GM12874 (cell line): ENCODE measurements at regions not wholly inside any gene's neighbourhood (a gene's known extent, or its start where the extent isn't known, plus 50 kb on each side); places are given as distances from the start of the nearest gene placed in this dataset.

Experiments used
- TF ChIP-seq, protein P1 (sequence below): IDR thresholded peaks from 2 replicates; pipeline ENCODE4 v1.5.1; 2011; ENCODE audit warnings: low read depth, mild to moderate bottlenecking, control low read depth, low read length, moderate library complexity; ENCODE audit not compliant: insufficient read depth

DNA sequence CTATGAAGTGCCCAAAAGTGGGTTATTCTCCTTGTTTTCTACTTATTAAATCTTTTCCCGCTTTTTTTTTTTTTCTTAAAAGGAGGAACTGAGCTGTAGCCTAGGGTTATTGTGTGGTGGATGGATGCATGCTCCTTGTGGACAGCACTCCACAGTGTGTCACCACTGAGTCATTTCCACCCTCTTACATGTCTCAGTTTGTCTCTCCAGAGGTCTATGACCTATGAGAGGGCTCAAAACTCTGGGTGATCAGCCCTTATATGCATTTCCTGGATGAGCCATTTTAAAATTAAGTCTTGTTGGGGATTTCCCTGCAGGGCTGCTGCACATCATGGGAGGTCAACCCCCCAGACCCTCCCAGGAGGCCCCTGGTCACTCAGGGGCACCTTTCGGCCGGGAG is 102.2 kb upstream of the MOCS2 start:
- TF ChIP-seq, protein P1, sequence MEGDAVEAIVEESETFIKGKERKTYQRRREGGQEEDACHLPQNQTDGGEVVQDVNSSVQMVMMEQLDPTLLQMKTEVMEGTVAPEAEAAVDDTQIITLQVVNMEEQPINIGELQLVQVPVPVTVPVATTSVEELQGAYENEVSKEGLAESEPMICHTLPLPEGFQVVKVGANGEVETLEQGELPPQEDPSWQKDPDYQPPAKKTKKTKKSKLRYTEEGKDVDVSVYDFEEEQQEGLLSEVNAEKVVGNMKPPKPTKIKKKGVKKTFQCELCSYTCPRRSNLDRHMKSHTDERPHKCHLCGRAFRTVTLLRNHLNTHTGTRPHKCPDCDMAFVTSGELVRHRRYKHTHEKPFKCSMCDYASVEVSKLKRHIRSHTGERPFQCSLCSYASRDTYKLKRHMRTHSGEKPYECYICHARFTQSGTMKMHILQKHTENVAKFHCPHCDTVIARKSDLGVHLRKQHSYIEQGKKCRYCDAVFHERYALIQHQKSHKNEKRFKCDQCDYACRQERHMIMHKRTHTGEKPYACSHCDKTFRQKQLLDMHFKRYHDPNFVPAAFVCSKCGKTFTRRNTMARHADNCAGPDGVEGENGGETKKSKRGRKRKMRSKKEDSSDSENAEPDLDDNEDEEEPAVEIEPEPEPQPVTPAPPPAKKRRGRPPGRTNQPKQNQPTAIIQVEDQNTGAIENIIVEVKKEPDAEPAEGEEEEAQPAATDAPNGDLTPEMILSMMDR, result no peak

GRCh38 chr5:53219174-53219573 is 109.6 kb upstream of the MOCS2 start:
- TF ChIP-seq, protein P1, result no peak

- TF ChIP-seq, protein P1, result no peak
Measured at GRCh38 chr5:53219610-53220009, 110.1 kb upstream of the MOCS2 start.

GRCh38 chr5:53233645-53234405 is 124.3 kb upstream of the MOCS2 start:
- TF ChIP-seq, protein P1, result no peak

DNA sequence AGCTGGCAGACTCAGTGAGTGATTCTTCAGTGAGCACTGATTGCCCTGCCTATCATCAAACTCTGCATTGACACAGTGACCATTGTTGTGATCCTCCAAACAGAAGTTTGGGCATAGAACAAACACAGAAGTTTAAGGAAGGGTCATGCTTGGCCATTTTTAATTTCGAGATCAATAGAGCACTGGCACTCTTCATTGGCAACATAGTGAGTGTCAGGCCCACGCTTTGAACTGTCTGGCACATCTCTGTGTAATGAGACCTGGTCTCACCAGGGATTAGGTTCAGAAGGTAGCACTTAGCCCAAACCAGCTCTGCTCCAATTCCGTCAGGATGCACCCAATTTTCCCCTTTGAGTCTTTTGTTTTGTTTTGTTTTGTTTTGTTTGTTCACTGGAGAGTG is 127.1 kb upstream of the MOCS2 start:
- TF ChIP-seq, protein P1, result no peak

DNA sequence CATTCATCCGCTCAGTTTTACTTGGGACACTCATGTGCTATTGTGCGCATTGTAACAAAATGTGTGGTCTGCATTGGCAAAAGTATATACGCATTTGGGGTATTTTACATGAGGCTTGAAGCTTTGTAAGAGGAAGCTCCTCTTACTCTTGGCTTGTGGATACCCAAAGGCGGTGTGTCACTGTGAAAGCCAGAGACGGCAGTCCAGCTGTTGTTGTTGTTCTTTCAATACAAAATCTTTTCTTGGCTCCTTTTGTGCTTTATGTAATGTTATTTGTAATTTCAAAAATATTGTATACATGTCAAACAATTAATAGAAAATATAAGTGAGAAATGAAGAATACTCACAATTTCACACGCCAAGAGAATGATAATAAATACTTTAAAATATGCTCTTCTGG is 128.3 kb upstream of the MOCS2 start:
- TF ChIP-seq, protein P1, result no peak

DNA sequence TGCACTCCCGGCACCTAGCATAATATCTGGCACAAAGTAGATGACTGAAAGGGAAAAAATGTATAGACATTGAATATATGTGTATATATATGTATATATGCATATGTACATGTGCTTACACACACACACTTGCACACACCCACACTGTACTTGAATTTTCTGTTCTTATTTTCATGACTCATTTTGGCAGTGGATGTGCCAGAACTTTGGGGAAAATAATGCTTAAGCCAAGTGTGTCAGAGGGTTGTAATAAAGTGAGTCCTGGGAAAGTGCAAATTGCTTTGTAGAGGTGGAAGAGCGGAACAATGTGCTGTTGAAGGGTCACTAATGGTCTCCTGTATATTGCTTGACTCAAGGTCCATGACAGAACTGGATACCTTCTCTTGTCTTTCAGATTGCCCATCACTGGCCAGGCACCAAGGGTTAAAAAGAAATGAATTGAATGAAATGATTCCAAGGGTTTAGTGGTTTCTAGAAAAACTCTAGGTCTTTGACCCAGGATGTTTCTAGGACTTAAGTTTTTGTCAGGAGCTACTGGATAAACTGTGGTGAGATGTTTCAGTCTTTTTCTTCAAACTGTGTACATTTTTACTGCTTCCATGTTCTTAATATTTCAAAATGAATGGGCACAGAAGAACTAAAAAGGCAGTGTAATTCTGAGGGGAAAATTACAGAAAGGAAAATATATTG is 129.9 kb upstream of the MOCS2 start:
- TF ChIP-seq, protein P1, result no peak
